Neuronal stem cell (in vitro differentiated cells): ENCODE measurements at regions not wholly inside any gene's neighbourhood (a gene's known extent, or its start where the extent isn't known, plus 50 kb on each side); places are given as distances from the start of the nearest gene placed in this dataset.

ENCODE experiments used
- DNase-seq: peaks from one replicate; pipeline ENCODE4 v3.0.0-alpha.2; 2013; ENCODE audit warnings: low spot score
- H2AFZ ChIP-seq: one replicate; pipeline ENCODE4 v1.6.1; 2013; ENCODE audit warnings: mild to moderate bottlenecking, low read length, inconsistent platforms
- H2AK5ac ChIP-seq: 2 replicates; pipeline ENCODE4 v1.6.1; 2013; ENCODE audit warnings: low read depth, mild to moderate bottlenecking, inconsistent platforms, low read length, moderate library complexity, mixed read lengths
- H2BK120ac ChIP-seq: 2 replicates; pipeline ENCODE4 v1.6.1; 2013; ENCODE audit warnings: low read depth, mild to moderate bottlenecking, inconsistent platforms, low read length, moderate library complexity, mixed read lengths
- H2BK12ac ChIP-seq: one replicate; pipeline ENCODE4 v1.6.1; 2013; ENCODE audit warnings: low read length, inconsistent platforms
- H2BK15ac ChIP-seq: 2 replicates; pipeline ENCODE4 v1.6.1; 2013; ENCODE audit warnings: mild to moderate bottlenecking, low read length, inconsistent platforms, mixed read lengths
- H2BK5ac ChIP-seq: one replicate; pipeline ENCODE4 v1.6.1; 2013; ENCODE audit warnings: inconsistent platforms, mild to moderate bottlenecking, low read length, moderate library complexity
- H3K14ac ChIP-seq: one replicate; pipeline ENCODE4 v1.6.1; 2013; ENCODE audit warnings: low read length, inconsistent platforms
- H3K18ac ChIP-seq: 2 replicates; pipeline ENCODE4 v1.6.1; 2013; ENCODE audit warnings: low read length, inconsistent platforms
- H3K23ac ChIP-seq: 2 replicates; pipeline ENCODE4 v1.6.1; 2013; ENCODE audit warnings: low read depth, mild to moderate bottlenecking, mixed read lengths, low read length, inconsistent platforms; ENCODE audit not compliant: poor library complexity
- H3K27ac ChIP-seq: replicated peaks from 3 replicates; pipeline ENCODE4 v1.5.1; 2013; ENCODE audit warnings: low read length, inconsistent platforms
- H3K27me3 ChIP-seq, 3 experiments: 2 replicates each; pipeline ENCODE4 v1.6.1; 2013; ENCODE audit warnings: low read length in 3 of 3, mild to moderate bottlenecking in 2 of 3, inconsistent platforms in 1 of 3, low read depth in 1 of 3, mixed read lengths in 1 of 3, moderate library complexity in 1 of 3; ENCODE audit not compliant: control insufficient read depth in 3 of 3, insufficient read depth in 3 of 3
- H3K36me3 ChIP-seq, 2 donors: replicated peaks in 1 of 2; 2 replicates each; pipeline ENCODE4 v1.6.1; 2013; ENCODE audit warnings: low read length in 2 of 2; ENCODE audit not compliant: control insufficient read depth in 2 of 2, insufficient read depth in 2 of 2
- H3K4ac ChIP-seq: 2 replicates; pipeline ENCODE4 v1.6.1; 2013; ENCODE audit warnings: inconsistent platforms, mild to moderate bottlenecking, low read length, moderate library complexity
- H3K4me1 ChIP-seq, 2 donors: 1 replicate in 1 of 2; 2 replicates in 1 of 2; pipeline ENCODE4 v1.6.1; 2013; ENCODE audit warnings: low read length in 2 of 2, low read depth in 1 of 2; ENCODE audit not compliant: control insufficient read depth in 2 of 2, insufficient read depth in 1 of 2
- H3K4me2 ChIP-seq: one replicate; pipeline ENCODE4 v1.6.1; 2013; ENCODE audit warnings: mild to moderate bottlenecking, low read length, inconsistent platforms; ENCODE audit not compliant: insufficient read depth, poor library complexity, severe bottlenecking
- H3K4me3 ChIP-seq, 2 donors: 2 replicates each; pipeline ENCODE4 v1.5.1; 2013; ENCODE audit warnings: low read length in 2 of 2, mild to moderate bottlenecking in 2 of 2, inconsistent platforms in 1 of 2, moderate library complexity in 1 of 2
- H3K79me1 ChIP-seq: one replicate; pipeline ENCODE4 v1.6.1; 2013; ENCODE audit warnings: low read depth, mild to moderate bottlenecking, inconsistent platforms, low read length, moderate library complexity
- H3K9ac ChIP-seq: one replicate; pipeline ENCODE4 v1.6.1; 2013; ENCODE audit warnings: mild to moderate bottlenecking, low read depth, low read length, inconsistent platforms; ENCODE audit not compliant: poor library complexity
- H3K9me3 ChIP-seq, 2 donors: replicated peaks in 1 of 2; 2 replicates each; pipeline versions ENCODE3 to v1.6.1; 2013; ENCODE audit warnings: low read length in 2 of 2, mild to moderate bottlenecking in 2 of 2, inconsistent platforms in 1 of 2, low read depth in 1 of 2, mixed read lengths in 1 of 2, moderate library complexity in 1 of 2; ENCODE audit not compliant: control insufficient read depth in 2 of 2, insufficient read depth in 1 of 2
- H4K8ac ChIP-seq: one replicate; pipeline ENCODE4 v1.6.1; 2013; ENCODE audit warnings: low read depth, mild to moderate bottlenecking, inconsistent platforms, low read length, moderate library complexity
- H4K91ac ChIP-seq: one replicate; pipeline ENCODE4 v1.6.1; 2013; ENCODE audit warnings: low read length, low read depth, mild to moderate bottlenecking, inconsistent platforms; ENCODE audit not compliant: poor library complexity
- WGBS, 2 donors: extraction: QIAGEN DNeasy Blood & Tissue Kit; methylation state at CpG; one replicate each; pipeline ENCODE4 v1.1.7; 2013; ENCODE audit warnings: missing lambda C conversion rate in 2 of 2, mixed read lengths in 1 of 2; ENCODE audit not compliant: insufficient read length in 2 of 2, insufficient replicate concordance in 1 of 2; ENCODE audit errors: extremely low coverage in 2 of 2; 5-methylcytosine and 5-hydroxymethylcytosine counted together

GRCh38 chr6:85261271-85261670 is 188.6 kb upstream of the NT5E start:
- no peak overlapping the region for H2BK15ac ChIP-seq
- no peak overlapping the region for H4K8ac ChIP-seq
- H3K14ac ChIP-seq = no peak overlapping the region
- no peak overlapping the region for H2BK120ac ChIP-seq
- H3K79me1 ChIP-seq = no peaks in the 10 kb centered on the region
- H3K27me3 ChIP-seq = no peaks in the 10 kb centered on the region
- H2AK5ac ChIP-seq = no peak overlapping the region
- H3K9me3 ChIP-seq = no peaks in the 10 kb centered on the region
- H3K4me3 ChIP-seq = no peak overlapping the region
- H3K4me2 ChIP-seq = no peak overlapping the region
- H3K23ac ChIP-seq = no peak overlapping the region
- no peak for DNase-seq
- H2AFZ ChIP-seq = no peak overlapping the region
- H4K91ac ChIP-seq = no peak overlapping the region
- no peak overlapping the region for H2BK12ac ChIP-seq
- H3K27ac ChIP-seq = no peak overlapping the region
- H3K18ac ChIP-seq = no peak overlapping the region
- no peaks in the 10 kb centered on the region for H3K4me1 ChIP-seq
- no peak overlapping the region for H2BK5ac ChIP-seq
- H3K9ac ChIP-seq = no peak overlapping the region
- H3K4ac ChIP-seq = no peak overlapping the region
- no CpG with 5 or more reads among the region's 6 CpGs for WGBS, 2 donors
- no peaks in the 10 kb centered on the region for H3K36me3 ChIP-seq

DNA sequence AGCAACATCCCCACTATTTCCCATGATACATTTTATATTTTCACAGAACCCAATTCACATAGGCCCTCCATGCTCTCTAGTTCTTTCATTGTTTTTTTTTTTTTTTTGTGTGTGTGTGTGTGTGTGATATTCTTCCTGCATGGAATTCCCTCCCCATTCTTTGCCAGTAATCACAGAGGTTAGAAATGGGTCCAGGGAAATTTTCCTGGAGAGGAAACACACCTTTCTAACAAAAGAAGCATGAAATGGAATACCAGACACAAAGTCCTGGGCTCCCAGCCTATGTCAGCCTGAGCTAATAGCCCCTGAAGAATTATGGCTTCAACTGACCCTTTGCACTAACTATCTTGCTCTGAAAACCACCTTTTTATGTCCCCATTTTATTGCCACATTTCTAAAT is 194.2 kb upstream of the NT5E start:
- Histone ChIP-seq H2AFZ (no peak overlapping the region), H4K91ac (no peak overlapping the region), H2BK5ac (no peak overlapping the region), H3K18ac (no peak overlapping the region), H3K4ac (no peak overlapping the region), H2BK120ac (no peak overlapping the region), H3K79me1 (no peaks in the 10 kb centered on the region), H3K4me2 (no peak overlapping the region), H3K36me3 (no peaks in the 10 kb centered on the region), H3K14ac (no peak overlapping the region), H2BK12ac (no peak overlapping the region), H3K4me1 (no peaks in the 10 kb centered on the region), H2BK15ac (no peak overlapping the region), H3K27ac (no peak overlapping the region), H3K27me3 (peaks cover 0 to 1% (median 0%) of the 10 kb centered on the region in 3 experiments), H4K8ac (no peak overlapping the region), H3K9ac (no peak overlapping the region), H2AK5ac (no peak overlapping the region), H3K23ac (no peak overlapping the region), H3K4me3 (no peak overlapping the region), H3K9me3 (peaks cover 0 to 2% of the 10 kb centered on the region in 2 donors)
- DNase-seq = no peak

DNA sequence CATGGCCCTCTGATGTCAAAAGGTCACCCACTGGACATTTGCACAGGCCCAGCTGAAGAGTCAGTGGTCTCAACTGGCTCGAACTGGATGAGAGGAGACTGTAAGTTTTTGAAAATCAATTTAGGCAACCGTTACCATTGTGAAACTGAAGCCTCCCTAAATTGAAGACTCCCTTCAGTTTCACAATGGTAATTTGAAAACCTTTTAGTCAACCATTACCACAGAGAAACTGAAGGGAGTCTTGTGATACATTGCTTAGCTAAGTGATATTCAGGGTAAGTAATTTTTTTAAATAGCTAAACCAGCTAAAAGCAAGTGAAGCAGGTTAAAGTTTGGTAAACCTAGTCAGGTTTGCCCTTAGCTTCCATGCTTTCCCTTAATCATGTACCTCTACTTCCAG is 197.3 kb upstream of the NT5E start:
- peaks cover 0 to 1% (median 0%) of the 10 kb centered on the region in 3 experiments for H3K27me3 ChIP-seq
- no peak overlapping the region for H2AFZ ChIP-seq
- no peaks in the 10 kb centered on the region for H3K36me3 ChIP-seq
- no peak overlapping the region for H4K91ac ChIP-seq
- no peak overlapping the region for H3K27ac ChIP-seq
- no peak overlapping the region for H3K4me3 ChIP-seq
- H3K23ac ChIP-seq = no peak overlapping the region
- H3K9ac ChIP-seq = no peak overlapping the region
- H2BK15ac ChIP-seq = no peak overlapping the region
- H3K4me1 ChIP-seq = no peaks in the 10 kb centered on the region
- DNase-seq = no peak
- H3K4ac ChIP-seq = no peak overlapping the region
- no peak overlapping the region for H2AK5ac ChIP-seq
- no peak overlapping the region for H2BK12ac ChIP-seq
- no CpG with 5 or more reads among the region's 2 CpGs for WGBS, 2 donors
- H3K9me3 ChIP-seq = peaks cover 0 to 2% of the 10 kb centered on the region in 2 donors
- H2BK5ac ChIP-seq = no peak overlapping the region
- H3K79me1 ChIP-seq = no peaks in the 10 kb centered on the region
- H2BK120ac ChIP-seq = no peak overlapping the region
- no peak overlapping the region for H4K8ac ChIP-seq
- no peak overlapping the region for H3K14ac ChIP-seq
- no peak overlapping the region for H3K18ac ChIP-seq
- H3K4me2 ChIP-seq = no peak overlapping the region

DNA sequence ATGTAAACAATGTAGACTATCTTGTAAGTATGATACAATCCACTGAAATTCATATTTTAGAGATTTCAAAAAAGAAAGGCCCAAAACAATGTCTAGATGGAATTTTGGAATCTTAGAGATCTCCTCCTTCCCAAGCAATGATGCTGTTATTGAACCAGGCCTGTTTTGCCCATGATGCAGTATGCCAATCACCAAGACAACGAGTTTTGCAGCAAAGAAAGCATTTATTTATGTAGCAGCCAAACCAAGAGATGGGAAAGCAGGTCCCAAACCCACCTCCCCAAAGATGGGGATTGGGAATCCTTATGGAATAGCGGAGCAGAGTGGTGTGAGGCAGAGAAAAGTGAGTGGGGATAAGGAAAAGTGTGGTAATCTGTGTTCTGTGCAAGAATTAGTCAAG is 197.8 kb upstream of the NT5E start:
- no peak overlapping the region for H3K9ac ChIP-seq
- no peak overlapping the region for H2AFZ ChIP-seq
- H3K27me3 ChIP-seq = peaks cover 0 to 1% (median 0%) of the 10 kb centered on the region in 3 experiments
- no peak for DNase-seq
- no peak overlapping the region for H3K4me3 ChIP-seq
- no peak overlapping the region for H2BK5ac ChIP-seq
- H2BK15ac ChIP-seq = no peak overlapping the region
- H3K4ac ChIP-seq = no peak overlapping the region
- H3K23ac ChIP-seq = no peak overlapping the region
- peaks cover 0 to 2% of the 10 kb centered on the region in 2 donors for H3K9me3 ChIP-seq
- H3K79me1 ChIP-seq = no peaks in the 10 kb centered on the region
- WGBS, 2 donors = no CpG with 5 or more reads among the region's 2 CpGs
- H3K27ac ChIP-seq = no peak overlapping the region
- H2BK12ac ChIP-seq = no peak overlapping the region
- H4K8ac ChIP-seq = no peak overlapping the region
- no peak overlapping the region for H3K14ac ChIP-seq
- no peak overlapping the region for H3K4me2 ChIP-seq
- H3K4me1 ChIP-seq = no peaks in the 10 kb centered on the region
- no peak overlapping the region for H3K18ac ChIP-seq
- H2AK5ac ChIP-seq = no peak overlapping the region
- no peak overlapping the region for H2BK120ac ChIP-seq
- no peak overlapping the region for H4K91ac ChIP-seq
- no peaks in the 10 kb centered on the region for H3K36me3 ChIP-seq
